ENCODE measurements at regions not wholly inside any gene's neighbourhood (a gene's known extent, or its start where the extent isn't known, plus 50 kb on each side); places are given as distances from the start of the nearest gene placed in this dataset.

DNA sequence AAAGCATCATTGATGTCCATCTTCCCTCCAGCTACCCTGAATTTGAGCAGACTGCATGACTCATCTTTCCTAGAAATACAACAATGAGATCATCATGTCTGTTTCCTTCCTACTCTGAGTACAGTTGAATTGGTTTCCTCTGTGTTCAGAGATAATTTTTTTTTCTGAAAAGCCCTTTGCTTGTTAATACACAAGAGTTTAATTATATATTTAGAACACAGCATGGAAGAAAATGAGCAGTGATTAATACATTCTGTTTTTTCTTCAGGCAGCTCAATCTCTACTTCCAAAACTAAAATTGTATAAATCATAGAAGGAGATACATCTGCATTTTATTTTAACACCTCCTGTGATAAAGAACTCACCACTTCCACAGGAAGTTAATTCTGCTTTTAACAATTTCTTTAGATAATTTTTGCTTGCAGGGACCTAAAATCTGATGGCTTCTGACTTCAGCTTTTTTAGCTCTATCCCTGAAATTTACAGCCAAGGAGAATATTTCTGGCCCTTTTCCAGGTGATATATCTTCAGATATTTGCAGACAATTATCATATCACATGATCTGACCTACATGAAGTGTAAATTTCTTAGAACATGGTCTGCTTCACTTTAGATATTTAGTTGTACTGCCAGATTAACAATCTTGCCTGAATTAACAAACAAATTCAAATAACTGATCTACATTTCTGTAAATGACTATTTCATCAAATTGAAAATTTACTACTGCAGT is 249.0 kb downstream of the TRIB2 start (continued):
- TF ChIP-seq, protein P1, sequence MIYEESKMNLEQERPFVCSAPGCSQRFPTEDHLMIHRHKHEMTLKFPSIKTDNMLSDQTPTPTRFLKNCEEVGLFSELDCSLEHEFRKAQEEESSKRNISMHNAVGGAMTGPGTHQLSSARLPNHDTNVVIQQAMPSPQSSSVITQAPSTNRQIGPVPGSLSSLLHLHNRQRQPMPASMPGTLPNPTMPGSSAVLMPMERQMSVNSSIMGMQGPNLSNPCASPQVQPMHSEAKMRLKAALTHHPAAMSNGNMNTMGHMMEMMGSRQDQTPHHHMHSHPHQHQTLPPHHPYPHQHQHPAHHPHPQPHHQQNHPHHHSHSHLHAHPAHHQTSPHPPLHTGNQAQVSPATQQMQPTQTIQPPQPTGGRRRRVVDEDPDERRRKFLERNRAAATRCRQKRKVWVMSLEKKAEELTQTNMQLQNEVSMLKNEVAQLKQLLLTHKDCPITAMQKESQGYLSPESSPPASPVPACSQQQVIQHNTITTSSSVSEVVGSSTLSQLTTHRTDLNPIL (CRISPR knock-in tag; IDR thresholded peaks at IDR 0.05) = no peak
- peak; percentile 67 for TF ChIP-seq CTBP1 (IDR thresholded peaks at IDR 0.05; ENCODE audit: borderline replicate concordance)
- no peak for TF ChIP-seq SP2 (IDR thresholded peaks at IDR 0.05; ENCODE audit: extremely low read depth, low read depth, low read length, poor library complexity, severe bottlenecking)
- TF ChIP-seq NFE2 (IDR thresholded peaks at IDR 0.05; ENCODE audit: low read depth) = peak; percentile 86
- TF ChIP-seq ZNF655 (CRISPR knock-in tag; IDR thresholded peaks at IDR 0.05) = no peak
- no peak for TF ChIP-seq ZNF239 (CRISPR knock-in tag; IDR thresholded peaks at IDR 0.05)
- TF ChIP-seq MAFG (tag; conservative IDR thresholded peaks at IDR 0.05) = peak; percentile 81
- no peak for TF ChIP-seq ETV5 (CRISPR knock-in tag; IDR thresholded peaks at IDR 0.05; ENCODE audit: low read depth)
- TF ChIP-seq RNF2 (IDR thresholded peaks at IDR 0.05) = no peak
- no peak for TF ChIP-seq MTF1 (CRISPR knock-in tag; IDR thresholded peaks at IDR 0.05; ENCODE audit: borderline replicate concordance)
- no peak for TF ChIP-seq RFX5 (IDR thresholded peaks at IDR 0.05; ENCODE audit: low read depth, low read length)
- TF ChIP-seq ATF3 (IDR thresholded peaks at IDR 0.05) = peak; percentile 100
- TF ChIP-seq ATF3 (CRISPR knock-in tag; conservative IDR thresholded peaks at IDR 0.05) = peak; percentile 85; the same call in 1 of the 2 replicates
- TF ChIP-seq, protein P2, sequence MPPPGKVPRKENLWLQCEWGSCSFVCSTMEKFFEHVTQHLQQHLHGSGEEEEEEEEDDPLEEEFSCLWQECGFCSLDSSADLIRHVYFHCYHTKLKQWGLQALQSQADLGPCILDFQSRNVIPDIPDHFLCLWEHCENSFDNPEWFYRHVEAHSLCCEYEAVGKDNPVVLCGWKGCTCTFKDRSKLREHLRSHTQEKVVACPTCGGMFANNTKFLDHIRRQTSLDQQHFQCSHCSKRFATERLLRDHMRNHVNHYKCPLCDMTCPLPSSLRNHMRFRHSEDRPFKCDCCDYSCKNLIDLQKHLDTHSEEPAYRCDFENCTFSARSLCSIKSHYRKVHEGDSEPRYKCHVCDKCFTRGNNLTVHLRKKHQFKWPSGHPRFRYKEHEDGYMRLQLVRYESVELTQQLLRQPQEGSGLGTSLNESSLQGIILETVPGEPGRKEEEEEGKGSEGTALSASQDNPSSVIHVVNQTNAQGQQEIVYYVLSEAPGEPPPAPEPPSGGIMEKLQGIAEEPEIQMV (tag; conservative IDR thresholded peaks at IDR 0.05; ENCODE audit: low read depth) = no peak
- 0 out of 2 replicates have a peak, but pooled peaks have one; percentile 12 for TF ChIP-seq MTA2 (IDR thresholded peaks at IDR 0.05; ENCODE audit: low read depth)
- no peak for TF ChIP-seq ZNF431 (CRISPR knock-in tag; IDR thresholded peaks at IDR 0.05)
- no peak for TF ChIP-seq ZC3H4 (CRISPR knock-in tag; IDR thresholded peaks at IDR 0.05; ENCODE audit: borderline replicate concordance)
- no peak for TF ChIP-seq ZNF133 (CRISPR knock-in tag; IDR thresholded peaks at IDR 0.05)
- TF ChIP-seq, protein P3, sequence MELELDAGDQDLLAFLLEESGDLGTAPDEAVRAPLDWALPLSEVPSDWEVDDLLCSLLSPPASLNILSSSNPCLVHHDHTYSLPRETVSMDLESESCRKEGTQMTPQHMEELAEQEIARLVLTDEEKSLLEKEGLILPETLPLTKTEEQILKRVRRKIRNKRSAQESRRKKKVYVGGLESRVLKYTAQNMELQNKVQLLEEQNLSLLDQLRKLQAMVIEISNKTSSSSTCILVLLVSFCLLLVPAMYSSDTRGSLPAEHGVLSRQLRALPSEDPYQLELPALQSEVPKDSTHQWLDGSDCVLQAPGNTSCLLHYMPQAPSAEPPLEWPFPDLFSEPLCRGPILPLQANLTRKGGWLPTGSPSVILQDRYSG (tag; conservative IDR thresholded peaks at IDR 0.05; ENCODE audit: low read depth) = no peak
- TF ChIP-seq, protein P4, sequence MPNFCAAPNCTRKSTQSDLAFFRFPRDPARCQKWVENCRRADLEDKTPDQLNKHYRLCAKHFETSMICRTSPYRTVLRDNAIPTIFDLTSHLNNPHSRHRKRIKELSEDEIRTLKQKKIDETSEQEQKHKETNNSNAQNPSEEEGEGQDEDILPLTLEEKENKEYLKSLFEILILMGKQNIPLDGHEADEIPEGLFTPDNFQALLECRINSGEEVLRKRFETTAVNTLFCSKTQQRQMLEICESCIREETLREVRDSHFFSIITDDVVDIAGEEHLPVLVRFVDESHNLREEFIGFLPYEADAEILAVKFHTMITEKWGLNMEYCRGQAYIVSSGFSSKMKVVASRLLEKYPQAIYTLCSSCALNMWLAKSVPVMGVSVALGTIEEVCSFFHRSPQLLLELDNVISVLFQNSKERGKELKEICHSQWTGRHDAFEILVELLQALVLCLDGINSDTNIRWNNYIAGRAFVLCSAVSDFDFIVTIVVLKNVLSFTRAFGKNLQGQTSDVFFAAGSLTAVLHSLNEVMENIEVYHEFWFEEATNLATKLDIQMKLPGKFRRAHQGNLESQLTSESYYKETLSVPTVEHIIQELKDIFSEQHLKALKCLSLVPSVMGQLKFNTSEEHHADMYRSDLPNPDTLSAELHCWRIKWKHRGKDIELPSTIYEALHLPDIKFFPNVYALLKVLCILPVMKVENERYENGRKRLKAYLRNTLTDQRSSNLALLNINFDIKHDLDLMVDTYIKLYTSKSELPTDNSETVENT (CRISPR knock-in tag; IDR thresholded peaks at IDR 0.05) = no peak
- TF ChIP-seq SMARCA4 (IDR thresholded peaks at IDR 0.05) = peak; percentile 97
